GM18505 (cell line): ENCODE measurements at regions not wholly inside any gene's neighbourhood (a gene's known extent, or its start where the extent isn't known, plus 50 kb on each side); places are given as distances from the start of the nearest gene placed in this dataset.

ENCODE experiments used
- ATAC-seq: cut with Tn5 transposase; IDR thresholded peaks from one replicate; pipeline ENCODE4 v1.9.1; 2021; ENCODE audit not compliant: unreplicated experiment
- POLR2A ChIP-seq: IDR thresholded peaks from 4 replicates; pipeline ENCODE4 v1.6.1; 2011; ENCODE audit warnings: borderline replicate concordance; ENCODE audit not compliant: insufficient read depth, insufficient read length; ENCODE audit errors: extremely low read depth

DNA sequence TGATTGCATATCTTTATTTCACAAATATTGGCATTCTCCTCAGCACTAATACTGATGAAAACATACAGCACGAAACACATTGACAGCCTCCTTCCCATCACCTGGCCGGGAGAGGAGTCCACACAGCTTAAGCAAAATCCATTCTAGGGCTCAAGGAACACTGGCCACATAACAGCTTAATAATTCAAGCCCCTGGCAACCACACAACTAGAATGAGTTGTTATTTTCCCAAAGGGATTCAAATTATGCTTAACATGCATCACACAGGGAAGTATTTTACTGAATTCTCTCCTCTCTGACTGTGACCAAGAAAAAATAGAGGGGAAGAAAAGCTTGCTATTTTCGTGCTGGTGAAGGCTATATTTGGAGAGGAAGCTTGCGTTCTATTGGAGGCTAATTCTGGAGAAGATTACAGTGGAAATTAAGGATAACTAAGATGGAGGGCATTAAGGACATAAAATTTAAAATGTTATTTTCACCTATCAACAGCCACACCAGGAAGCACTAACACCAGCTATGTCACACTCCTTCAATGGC, 198.5 kb downstream of the ADGRG6 start:
- no peak for TF ChIP-seq POLR2A
- ATAC-seq, result no peak

DNA sequence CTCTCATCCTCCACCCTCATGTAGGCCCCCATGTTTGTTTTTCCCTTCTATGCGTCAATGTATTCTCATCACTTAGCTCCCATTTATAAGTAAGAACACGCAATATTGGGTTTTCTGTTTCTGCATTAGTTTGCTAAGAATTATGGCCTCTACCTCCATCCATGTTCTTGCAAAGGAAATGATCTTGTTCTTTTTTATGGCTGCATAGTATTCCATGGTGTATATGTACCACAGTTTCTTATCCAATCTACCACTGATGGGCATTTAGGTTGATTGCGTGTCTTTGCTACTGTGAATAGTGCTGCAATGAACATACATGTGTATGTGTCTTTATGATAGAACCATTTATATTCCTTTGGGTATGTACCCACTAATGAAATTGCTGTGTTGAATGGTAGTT, 200.0 kb downstream of the ADGRG6 start:
- no peak for ATAC-seq

DNA sequence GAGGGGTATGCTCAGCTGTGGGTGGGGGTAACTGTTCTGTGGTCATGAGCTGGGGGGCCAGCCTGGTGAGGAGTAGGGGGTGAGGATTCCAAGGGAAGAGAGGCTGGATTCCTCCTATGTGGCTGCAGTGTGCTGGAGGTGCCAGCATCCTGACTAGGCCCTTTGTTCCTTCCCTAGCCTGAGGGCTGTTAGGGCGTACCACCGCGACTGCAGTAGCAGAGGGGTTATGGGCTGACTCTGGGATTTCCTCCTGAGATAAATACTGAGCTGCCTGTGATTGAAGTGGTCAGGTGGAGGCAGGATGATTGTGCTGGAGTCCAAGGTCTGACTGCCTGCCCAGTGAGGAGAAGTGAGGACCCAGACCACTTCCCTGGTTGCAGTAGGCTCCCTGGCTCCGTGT, 205.3 kb downstream of the ADGRG6 start:
- no peak for TF ChIP-seq POLR2A
- ATAC-seq, result no peak

More for the DNA sequence above, 200.0 kb downstream of the ADGRG6 start:
- TF ChIP-seq POLR2A, result no peak

DNA sequence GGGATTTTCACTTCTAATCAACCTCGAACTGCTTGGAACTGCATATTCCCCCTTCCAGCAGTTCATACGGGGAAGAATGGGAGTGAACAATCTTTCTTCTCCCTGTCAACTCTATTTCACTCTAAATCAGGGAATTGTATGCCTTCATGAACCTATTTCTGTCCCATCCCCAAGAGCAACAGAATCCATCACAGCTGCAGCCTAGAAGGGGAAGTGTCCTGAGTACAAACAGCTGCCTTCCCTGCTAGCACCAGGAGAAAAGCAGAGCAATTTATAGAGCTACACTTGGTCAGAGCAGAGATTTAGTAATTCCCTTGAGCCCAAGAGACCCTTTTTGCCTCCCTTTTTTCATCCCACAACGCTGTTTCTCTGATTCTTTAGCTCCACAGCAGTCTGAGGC, 208.4 kb downstream of the ADGRG6 start:
- ATAC-seq, result no peak

DNA sequence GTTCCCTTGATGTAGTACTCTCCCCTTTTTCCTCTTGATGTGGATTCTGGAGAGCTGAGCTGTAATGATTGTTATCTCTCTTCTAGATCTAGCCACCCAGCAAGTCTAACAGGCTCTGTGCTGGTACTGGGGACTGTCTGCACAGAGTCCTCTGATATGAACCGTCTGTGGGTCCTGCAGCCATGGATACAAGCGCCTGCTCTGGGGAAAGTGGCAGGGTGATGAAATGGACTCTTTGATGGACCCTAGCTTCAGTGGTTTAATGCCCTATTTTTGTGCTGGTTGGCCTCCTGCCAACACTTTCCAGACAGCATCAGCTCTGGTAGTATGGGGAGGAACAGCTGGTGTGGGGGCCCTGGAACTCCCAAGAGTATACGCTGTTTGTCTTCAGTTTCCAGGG, 216.3 kb downstream of the ADGRG6 start:
- no peak for ATAC-seq
- TF ChIP-seq POLR2A, result no peak

More for the DNA sequence above, 208.4 kb downstream of the ADGRG6 start:
- TF ChIP-seq POLR2A, result no peak

DNA sequence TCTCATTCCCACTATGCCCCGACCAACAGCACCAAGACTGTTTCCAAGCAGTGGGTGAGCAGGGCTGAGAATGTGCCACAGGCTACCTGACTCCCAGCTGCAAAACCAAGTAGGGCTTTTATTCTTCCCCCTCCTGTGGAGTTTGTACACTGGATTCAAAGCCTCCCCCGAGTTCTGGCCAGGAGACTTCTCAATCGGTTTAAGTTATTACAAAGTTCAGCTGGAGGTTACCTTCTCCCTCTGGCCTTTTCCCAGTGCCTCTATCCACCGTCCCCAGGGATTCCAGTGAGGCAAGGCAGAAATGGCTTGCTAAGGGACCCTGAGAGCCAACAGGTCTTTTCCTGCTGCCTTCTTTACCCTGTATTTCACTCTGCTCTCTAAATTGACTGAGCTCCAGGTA, 217.0 kb downstream of the ADGRG6 start:
- TF ChIP-seq POLR2A, result no peak
- no peak for ATAC-seq

DNA sequence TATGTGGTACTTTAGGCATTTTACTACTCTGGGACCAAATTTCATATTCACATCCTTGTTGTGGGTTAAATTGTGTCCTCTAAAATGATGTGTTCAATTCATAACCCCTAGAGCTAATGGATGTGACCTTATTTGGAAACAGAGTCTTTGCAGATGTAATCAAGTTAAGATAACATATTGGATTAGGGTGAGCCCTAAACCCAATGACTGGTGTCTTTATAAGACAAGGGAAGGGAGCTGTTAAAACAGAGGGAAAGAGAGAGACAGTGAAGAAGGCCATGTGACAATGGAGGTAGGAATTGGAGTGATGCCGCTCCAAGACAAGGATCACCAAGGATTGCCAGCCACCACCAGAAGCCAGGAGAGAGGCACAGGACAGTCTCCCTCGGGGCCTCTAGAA, 220.0 kb downstream of the ADGRG6 start:
- TF ChIP-seq POLR2A, result no peak
- ATAC-seq, result no peak

DNA sequence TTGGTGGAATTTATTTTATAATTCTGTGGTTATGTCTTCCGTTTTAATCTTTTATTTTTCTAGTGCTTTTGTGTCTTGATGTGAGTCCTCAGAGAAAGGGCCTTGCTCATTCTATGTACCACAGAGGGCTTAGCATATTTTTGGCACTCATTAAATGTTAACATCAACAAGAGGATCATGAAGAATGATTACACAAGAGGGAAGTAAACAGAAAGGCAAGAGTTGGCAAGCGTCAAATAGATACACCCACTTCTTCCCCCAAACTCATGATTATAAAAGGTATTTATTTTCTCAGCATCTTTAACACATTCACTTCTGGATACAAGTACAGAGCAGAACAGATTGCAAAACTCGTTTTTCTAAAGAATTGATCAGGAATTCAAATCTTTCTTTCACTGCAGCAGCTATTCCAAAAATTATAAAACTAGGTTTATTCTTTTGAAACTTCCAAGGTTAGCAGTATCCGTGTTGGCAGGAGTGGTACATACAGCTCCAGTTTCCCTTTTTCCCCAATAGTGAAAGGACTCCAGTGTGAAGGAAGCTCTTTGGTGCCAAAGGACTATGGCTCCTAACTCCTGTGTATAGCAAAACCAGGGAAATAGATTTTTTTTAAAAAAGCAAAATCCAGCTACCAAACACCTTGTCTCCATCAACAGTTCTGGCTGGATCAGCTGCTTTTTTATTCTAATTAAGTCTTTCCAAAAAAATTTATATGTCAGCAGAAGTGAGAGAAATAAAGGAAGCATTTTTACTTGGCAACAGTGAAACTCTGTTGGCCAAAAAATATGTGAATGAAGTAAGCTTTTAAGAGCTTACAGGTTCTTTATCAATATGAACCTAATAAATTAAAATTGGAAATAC, 221.9 kb downstream of the ADGRG6 start:
- no peak for TF ChIP-seq POLR2A
- ATAC-seq, result no peak

DNA sequence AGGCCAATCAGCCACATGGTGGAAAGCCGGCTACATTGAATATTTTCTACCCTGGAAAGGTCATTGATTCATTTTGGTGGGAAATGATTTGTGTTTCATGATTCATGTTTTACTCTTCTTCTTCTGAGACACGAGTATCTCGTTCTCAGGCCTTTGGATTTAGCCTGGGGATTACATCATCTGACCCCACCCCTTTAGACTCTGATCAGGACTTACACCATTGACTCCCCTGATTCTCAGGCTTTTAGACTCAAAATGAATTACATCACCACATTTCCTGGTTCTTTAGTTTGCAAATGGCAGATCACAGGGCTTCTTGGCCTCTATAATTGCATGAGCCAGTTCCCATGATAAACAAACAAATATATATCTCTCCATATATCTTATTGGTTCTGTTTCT, 228.8 kb downstream of the ADGRG6 start:
- no peak for TF ChIP-seq POLR2A
- ATAC-seq, result no peak

DNA sequence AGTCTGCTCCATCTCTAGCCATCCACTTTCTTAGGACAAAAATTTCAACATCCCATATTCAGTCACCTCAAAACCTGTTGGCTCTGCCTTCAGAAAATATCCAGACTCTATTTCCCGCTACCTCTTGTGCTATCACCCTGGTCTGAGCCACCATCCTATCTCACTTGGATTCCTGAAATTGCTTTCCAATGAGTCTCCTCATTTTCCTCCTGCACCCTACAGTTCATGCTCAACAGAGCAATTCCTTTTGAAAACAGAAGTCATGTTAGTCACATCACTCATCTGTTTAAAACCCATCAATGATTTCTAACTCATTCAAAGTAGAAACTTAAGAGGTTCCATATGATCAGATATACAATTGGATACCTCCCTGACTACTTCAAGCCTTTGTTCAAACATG, 229.9 kb downstream of the ADGRG6 start:
- ATAC-seq, result no peak
- TF ChIP-seq POLR2A, result no peak

DNA sequence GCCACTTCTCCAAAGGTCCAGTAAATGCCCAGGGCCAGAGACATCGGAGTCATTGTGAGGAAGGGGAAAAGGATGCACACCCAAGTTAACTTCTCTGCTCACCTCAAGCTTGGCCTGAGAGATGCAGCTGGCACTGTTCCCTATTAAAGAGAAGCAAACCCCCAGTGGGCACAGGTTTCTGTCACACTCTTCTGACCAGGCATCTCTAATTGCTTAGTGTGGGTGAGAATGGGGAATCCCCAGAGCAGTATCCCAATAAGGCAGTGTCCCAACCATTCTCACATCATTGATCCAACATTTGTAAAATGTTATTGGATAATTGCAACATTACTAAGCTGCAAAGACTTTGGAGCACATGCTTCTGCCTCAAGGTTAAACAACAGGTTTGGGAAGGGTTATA, 232.3 kb downstream of the ADGRG6 start:
- no peak for ATAC-seq
- no peak for TF ChIP-seq POLR2A

DNA sequence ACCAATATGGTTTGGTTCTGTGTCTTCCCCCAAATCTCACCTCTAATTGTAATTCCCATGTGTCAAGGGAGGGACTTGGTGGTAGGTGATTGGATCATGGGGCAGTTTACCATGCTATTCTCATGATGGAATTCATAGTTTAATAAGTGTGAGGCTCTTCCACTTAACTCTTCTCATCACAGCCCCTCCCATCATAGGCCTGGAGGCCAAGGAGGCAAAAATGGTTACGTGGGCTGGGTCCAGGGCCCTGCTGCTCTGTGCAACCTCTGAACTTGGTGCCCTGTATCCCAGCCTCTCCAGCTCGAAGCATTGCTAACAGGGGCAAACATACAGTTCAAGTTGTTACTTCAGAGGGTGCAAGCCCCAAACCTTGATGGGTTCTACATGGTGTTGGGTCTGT, 232.7 kb downstream of the ADGRG6 start:
- no peak for ATAC-seq
- TF ChIP-seq POLR2A, result no peak

DNA sequence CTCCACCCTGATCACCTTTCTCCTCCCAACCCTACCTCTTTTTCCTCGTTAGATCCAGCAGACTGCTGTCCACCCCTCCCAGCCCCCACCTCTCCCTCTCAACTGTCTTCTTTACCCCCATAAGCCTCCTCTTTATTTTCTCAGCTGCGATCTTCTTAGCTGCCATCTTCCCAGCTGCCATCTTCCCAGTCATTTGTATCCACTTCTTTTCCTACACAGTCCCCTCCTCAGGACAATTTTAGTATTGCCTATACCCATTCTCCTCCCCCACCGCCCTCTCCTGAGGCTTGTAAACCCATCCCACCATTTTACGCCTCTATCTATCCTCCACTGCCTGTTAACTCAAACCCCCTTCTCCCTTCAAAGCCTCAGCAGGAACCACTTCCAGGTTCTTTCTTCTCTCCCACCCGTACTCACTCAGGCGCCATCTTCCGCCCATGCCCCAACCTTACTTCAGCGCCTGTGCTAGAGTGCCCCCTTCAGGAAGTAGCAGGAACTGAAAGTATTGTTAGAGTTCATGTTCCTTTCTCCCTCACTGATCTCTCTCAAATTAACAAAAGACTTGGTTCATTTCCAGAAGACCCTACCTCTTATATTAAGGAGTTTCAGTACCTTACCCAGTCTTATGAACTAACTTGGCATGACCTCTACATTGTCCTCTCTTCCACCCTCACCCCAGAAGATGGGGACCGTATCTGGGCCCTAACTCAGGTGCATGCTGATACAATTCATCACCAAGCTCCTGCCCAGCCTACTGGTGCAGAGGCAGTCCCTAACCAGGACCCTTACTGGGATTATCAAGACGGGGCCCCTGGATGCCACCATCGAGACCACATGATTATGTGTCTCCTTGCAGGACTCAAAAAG, 236.0 kb downstream of the ADGRG6 start:
- TF ChIP-seq POLR2A, result no peak
- ATAC-seq, result no peak

DNA sequence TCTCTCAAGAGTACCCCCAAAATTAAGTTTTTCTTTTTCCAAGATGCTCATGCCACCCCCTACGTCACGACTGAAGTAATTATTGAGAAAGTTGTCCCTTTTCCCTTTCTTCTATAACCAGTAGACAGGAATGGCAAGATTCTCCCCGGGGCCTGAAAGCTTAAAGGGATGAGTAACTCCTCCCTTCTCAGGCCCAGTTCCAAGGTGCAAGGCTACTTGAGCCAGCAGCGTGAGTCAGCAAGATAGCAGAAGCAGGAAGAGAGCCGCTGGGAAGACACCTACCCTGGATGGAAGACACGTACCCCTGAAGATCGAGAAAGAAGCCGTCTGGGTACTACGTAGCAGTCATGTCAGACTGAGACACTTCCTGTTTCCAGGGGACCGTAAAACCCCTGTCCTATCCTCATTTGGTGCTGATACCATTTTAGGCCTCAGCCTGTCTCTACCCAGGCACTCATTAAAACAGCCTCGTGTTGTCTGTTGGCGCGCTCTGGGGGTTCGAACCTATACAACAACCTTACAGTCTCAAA, 241.0 kb downstream of the ADGRG6 start:
- no peak for TF ChIP-seq POLR2A
- no peak for ATAC-seq

DNA sequence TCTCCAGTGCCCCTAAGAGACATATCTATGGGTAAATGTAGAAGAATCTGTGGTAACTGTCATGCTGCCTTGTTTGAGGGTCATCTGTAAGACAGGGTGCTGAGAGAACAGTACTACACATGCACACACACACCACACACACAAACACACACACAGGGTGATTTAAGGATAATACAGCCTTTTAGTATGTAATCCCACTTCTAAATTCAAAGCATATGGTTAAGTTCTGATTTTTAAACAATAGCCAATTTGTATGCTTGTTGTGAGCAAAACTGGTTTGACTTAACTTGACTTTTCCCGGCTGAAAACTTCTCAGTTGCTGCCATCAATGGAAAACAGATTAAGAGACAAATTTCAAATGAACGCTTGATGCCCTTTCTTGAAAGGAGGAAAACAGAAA, 241.8 kb downstream of the ADGRG6 start:
- no peak for ATAC-seq
- TF ChIP-seq POLR2A, result no peak
